ENCODE measurements at regions not wholly inside any gene's neighbourhood (a gene's known extent, or its start where the extent isn't known, plus 50 kb on each side); places are given as distances from the start of the nearest gene placed in this dataset.

DNA sequence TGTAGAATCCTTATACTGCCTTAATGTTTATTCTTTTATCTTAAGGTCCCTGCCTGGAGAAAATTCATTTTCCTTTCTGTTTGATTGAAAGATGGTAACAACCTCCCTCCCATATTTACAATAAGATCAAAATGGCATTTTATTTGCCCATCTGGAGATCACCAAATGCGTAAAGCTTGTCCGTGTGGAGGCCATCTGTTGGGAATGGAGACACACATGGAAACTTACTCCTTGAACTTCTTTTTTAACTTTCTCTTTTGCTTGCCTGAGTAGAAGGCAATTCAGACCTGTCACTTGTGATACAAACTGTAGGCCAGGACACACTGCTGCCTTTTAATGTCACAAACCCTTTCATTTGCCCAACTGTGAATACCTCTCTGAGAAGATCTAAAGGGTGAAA is 144.8 kb upstream of the CEP162 start:
- Histone ChIP-seq H2AFZ (no peak overlapping the region), H3K9me2 (replicated peaks; ENCODE audit: insufficient read depth) (no peaks in the 10 kb centered on the region), H3K4me1 (ENCODE audit: insufficient read depth) (no peaks in the 10 kb centered on the region), H3K36me3 (replicated peaks; ENCODE audit: insufficient read depth, low read depth) (no peaks in the 10 kb centered on the region), H3K9me3 (ENCODE audit: low read depth) (no peaks in the 10 kb centered on the region), H3K79me2 (no peaks in the 10 kb centered on the region), H3K27ac (no peak overlapping the region), H3K4me3 (no peak overlapping the region), H3K27me3 (no peaks in the 10 kb centered on the region), H4K20me1 (ENCODE audit: insufficient read depth, poor library complexity, severe bottlenecking) (no peaks in the 10 kb centered on the region), H3K4me2 (no peak overlapping the region)
- WGBS (ENCODE audit: low lambda C conversion rate, missing lambda C conversion rate), result 68% methylated on average over 2 of the region's 2 CpGs
- DNase-seq (ENCODE audit: low spot score), result no peak
- no peak for TF ChIP-seq EZH2 (IDR thresholded peaks at IDR 0.05; ENCODE audit: borderline replicate concordance)
- TF ChIP-seq EZH2phosphoT487 (IDR thresholded peaks at IDR 0.05; ENCODE audit: low read depth, severe bottlenecking, unreplicated experiment), result no peak
- TF ChIP-seq, protein P1, sequence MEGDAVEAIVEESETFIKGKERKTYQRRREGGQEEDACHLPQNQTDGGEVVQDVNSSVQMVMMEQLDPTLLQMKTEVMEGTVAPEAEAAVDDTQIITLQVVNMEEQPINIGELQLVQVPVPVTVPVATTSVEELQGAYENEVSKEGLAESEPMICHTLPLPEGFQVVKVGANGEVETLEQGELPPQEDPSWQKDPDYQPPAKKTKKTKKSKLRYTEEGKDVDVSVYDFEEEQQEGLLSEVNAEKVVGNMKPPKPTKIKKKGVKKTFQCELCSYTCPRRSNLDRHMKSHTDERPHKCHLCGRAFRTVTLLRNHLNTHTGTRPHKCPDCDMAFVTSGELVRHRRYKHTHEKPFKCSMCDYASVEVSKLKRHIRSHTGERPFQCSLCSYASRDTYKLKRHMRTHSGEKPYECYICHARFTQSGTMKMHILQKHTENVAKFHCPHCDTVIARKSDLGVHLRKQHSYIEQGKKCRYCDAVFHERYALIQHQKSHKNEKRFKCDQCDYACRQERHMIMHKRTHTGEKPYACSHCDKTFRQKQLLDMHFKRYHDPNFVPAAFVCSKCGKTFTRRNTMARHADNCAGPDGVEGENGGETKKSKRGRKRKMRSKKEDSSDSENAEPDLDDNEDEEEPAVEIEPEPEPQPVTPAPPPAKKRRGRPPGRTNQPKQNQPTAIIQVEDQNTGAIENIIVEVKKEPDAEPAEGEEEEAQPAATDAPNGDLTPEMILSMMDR (IDR thresholded peaks at IDR 0.05; ENCODE audit: poor library complexity), result no peak

DNA sequence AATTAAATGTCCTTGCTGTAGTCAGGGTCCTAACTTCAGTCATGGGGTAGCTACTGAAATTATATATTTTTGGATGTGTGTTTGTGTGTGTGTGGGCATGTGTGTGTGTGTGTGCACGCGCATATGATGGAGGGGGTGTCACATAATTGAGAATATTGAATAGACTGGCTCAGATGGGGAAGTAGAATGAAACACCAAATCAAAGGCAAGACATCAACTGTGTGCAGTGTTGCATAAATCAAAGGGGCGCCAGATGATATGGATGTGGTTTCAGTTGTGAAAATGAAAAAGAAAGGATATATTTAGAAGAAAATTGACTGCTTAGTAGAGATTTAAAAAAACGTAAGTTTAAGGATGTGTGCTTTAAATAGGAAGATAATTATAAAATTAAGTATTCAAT is 144.2 kb upstream of the CEP162 start:
- Histone ChIP-seq H3K36me3 (replicated peaks; ENCODE audit: insufficient read depth, low read depth) (no peaks in the 10 kb centered on the region), H3K9me3 (ENCODE audit: low read depth) (no peaks in the 10 kb centered on the region), H3K79me2 (no peaks in the 10 kb centered on the region), H3K27me3 (no peaks in the 10 kb centered on the region), H3K27ac (no peak overlapping the region), H3K4me1 (ENCODE audit: insufficient read depth) (no peaks in the 10 kb centered on the region), H4K20me1 (ENCODE audit: insufficient read depth, poor library complexity, severe bottlenecking) (no peaks in the 10 kb centered on the region), H3K4me2 (no peak overlapping the region), H3K4me3 (no peak overlapping the region), H2AFZ (no peak overlapping the region), H3K9me2 (replicated peaks; ENCODE audit: insufficient read depth) (no peaks in the 10 kb centered on the region)
- TF ChIP-seq EZH2phosphoT487 (IDR thresholded peaks at IDR 0.05; ENCODE audit: low read depth, severe bottlenecking, unreplicated experiment), result no peak
- TF ChIP-seq, protein P1 (IDR thresholded peaks at IDR 0.05; ENCODE audit: poor library complexity), result no peak
- no peak for TF ChIP-seq EZH2 (IDR thresholded peaks at IDR 0.05; ENCODE audit: borderline replicate concordance)
- DNase-seq (ENCODE audit: low spot score), result no peak
- 89% methylated on average over 4 of the region's 4 CpGs for WGBS (ENCODE audit: low lambda C conversion rate, missing lambda C conversion rate)

GRCh38 chr6:84362193-84362821 is 134.9 kb upstream of the CEP162 start:
- no peak overlapping the region for H2AFZ ChIP-seq
- H3K36me3 ChIP-seq (replicated peaks; ENCODE audit: insufficient read depth, low read depth), result no peaks in the 10 kb centered on the region
- H3K4me3 ChIP-seq, result no peak overlapping the region
- H3K4me2 ChIP-seq, result no peak overlapping the region
- DNase-seq (ENCODE audit: low spot score), result no peak
- TF ChIP-seq, protein P1 (IDR thresholded peaks at IDR 0.05; ENCODE audit: poor library complexity), result no peak
- TF ChIP-seq EZH2phosphoT487 (IDR thresholded peaks at IDR 0.05; ENCODE audit: low read depth, severe bottlenecking, unreplicated experiment) (no peak), EZH2 (IDR thresholded peaks at IDR 0.05; ENCODE audit: borderline replicate concordance) (no peak)
- WGBS (ENCODE audit: low lambda C conversion rate, missing lambda C conversion rate), result 70% methylated on average over 1 of the region's 1 CpG
- H3K27me3 ChIP-seq, result peaks cover 3% of the 10 kb centered on the region
- no peak overlapping the region for H3K27ac ChIP-seq
- H3K9me3 ChIP-seq (ENCODE audit: low read depth), result no peaks in the 10 kb centered on the region
- no peaks in the 10 kb centered on the region for H4K20me1 ChIP-seq (ENCODE audit: insufficient read depth, poor library complexity, severe bottlenecking)
- no peaks in the 10 kb centered on the region for H3K79me2 ChIP-seq
- no peaks in the 10 kb centered on the region for H3K4me1 ChIP-seq (ENCODE audit: insufficient read depth)
- H3K9me2 ChIP-seq (replicated peaks; ENCODE audit: insufficient read depth), result no peaks in the 10 kb centered on the region

Data from hepatocyte (in vitro differentiated cells).